Tibial nerve (tissue), 3 donors: ENCODE measurements at regions not wholly inside any gene's neighbourhood (a gene's known extent, or its start where the extent isn't known, plus 50 kb on each side); places are given as distances from the start of the nearest gene placed in this dataset.

Experiments used
- POLR2A ChIP-seq, 2 donors: fragments of 450-650 bp; IDR thresholded peaks; one replicate each; pipeline ENCODE4 v1.6.1; 2017; ENCODE audit warnings: antibody characterized with exemption in 2 of 2, mild to moderate bottlenecking in 2 of 2, moderate library complexity in 2 of 2
- TF ChIP-seq, protein P1 (sequence below), 5 experiments: fragments of 200-600 bp in 3 of 5; fragments of 450-650 bp in 2 of 5; sonication (generic) in 3 of 5; IDR thresholded peaks; one replicate each; pipeline ENCODE4 v1.5.1; 2016 to 2019; ENCODE audit warnings: antibody characterized with exemption in 5 of 5, mild to moderate bottlenecking in 3 of 5, moderate library complexity in 2 of 5

DNA sequence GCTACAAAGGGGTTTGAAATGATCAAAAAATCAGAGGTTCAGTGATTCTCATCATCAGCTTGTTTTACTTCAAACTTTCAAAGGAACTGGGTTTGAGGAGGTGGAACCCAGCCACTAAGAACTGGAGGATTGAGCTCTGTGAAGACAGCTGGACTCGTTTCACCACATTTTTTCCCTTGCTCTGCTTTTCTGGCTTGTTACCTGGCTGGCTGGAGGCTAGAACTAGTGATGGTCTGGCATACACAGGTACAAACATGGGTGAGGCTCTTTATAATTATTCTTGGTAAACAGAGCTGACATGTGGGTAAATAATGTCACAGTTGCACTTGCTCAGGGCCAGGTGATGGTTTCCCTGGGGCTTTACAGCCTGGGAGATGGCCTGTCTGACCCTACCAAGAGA is 352.5 kb downstream of the FGFR2 start:
- TF ChIP-seq, protein P1, sequence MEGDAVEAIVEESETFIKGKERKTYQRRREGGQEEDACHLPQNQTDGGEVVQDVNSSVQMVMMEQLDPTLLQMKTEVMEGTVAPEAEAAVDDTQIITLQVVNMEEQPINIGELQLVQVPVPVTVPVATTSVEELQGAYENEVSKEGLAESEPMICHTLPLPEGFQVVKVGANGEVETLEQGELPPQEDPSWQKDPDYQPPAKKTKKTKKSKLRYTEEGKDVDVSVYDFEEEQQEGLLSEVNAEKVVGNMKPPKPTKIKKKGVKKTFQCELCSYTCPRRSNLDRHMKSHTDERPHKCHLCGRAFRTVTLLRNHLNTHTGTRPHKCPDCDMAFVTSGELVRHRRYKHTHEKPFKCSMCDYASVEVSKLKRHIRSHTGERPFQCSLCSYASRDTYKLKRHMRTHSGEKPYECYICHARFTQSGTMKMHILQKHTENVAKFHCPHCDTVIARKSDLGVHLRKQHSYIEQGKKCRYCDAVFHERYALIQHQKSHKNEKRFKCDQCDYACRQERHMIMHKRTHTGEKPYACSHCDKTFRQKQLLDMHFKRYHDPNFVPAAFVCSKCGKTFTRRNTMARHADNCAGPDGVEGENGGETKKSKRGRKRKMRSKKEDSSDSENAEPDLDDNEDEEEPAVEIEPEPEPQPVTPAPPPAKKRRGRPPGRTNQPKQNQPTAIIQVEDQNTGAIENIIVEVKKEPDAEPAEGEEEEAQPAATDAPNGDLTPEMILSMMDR (IDR thresholded peaks at IDR 0.05), result no peak
- no peak for TF ChIP-seq POLR2A (IDR thresholded peaks at IDR 0.05)
